GM18909 (cell line): ENCODE measurements at regions not wholly inside any gene's neighbourhood (a gene's known extent, or its start where the extent isn't known, plus 50 kb on each side); places are given as distances from the start of the nearest gene placed in this dataset.
"Not testable (repeated sequence)": the region's sequence is repeated elsewhere in the genome, so short reads cannot be mapped to it uniquely, and the experiment has no call there.

Experiments
- ATAC-seq: cut with Tn5 transposase; IDR thresholded peaks from one replicate; pipeline ENCODE4 v1.9.1; 2021; ENCODE audit warnings: mild to moderate bottlenecking; ENCODE audit not compliant: unreplicated experiment, poor library complexity

DNA sequence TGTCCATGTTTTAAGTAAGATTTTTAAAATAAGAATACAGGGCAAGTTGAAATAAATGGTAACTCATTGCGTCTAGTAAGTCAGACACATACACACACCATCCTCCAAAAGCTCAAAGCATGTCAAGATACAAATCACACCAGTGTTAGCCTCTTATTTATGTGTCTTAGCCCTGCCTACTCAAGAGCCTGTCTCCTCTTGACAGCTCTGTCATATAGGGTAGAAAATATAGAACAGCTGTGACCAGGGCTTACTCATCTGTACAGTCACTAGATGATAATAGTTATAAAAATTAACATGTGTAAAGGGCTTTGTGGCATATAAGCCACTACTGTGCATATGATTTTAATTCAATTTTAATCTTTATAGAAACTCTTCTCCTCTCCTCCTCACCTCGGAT lies 76.6 kb upstream of the NOTCH2NLA start:
- not testable (repeated sequence) for ATAC-seq

DNA sequence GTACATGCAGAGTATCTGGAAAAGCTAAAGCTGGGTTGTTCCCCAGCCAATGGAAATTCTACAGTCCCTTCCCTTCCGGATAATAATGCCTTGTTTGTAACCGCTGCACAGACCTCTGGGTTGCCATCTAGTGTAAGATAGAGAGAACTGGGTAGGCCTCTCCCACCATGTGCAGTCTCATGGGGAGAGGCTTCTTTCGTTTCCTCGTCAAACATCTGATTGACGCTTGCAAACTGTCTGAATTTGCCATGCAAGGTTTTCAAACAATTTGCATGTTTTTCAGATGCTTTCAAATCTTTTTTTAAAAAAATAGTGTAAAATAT lies 69.7 kb upstream of the NOTCH2NLA start:
- peak; percentile 85 for ATAC-seq

DNA sequence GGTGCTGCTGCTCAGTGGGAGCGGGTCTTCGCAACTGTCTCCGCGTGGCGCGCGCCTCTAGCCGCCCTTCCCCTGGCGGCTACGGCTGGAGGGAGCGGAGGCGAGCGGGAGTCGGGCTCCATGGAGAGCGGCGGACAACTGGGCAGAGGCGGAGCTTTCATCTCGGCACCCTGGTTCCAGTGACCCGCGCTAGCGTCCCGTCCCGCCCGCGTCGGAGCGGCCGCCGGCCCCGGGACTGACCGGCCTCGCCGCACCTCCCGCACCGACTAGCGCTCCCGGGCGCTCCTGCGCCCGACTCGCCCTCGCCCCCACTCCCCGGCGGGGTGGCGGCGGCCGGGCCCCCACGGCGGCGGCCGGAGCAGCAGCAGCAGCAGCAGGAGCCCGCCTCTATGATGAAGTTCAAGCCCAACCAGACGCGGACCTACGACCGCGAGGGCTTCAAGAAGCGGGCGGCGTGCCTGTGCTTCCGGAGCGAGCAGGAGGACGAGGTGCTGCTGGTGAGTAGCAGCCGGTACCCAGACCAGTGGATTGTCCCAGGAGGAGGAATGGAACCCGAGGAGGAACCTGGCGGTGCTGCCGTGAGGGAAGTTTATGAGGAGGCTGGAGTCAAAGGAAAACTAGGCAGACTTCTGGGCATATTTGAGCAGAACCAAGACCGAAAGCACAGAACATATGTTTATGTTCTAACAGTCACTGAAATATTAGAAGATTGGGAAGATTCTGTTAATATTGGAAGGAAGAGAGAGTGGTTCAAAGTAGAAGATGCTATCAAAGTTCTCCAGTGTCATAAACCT lies 69.2 kb upstream of the NOTCH2NLA start:
- ATAC-seq = peak; percentile 49

DNA sequence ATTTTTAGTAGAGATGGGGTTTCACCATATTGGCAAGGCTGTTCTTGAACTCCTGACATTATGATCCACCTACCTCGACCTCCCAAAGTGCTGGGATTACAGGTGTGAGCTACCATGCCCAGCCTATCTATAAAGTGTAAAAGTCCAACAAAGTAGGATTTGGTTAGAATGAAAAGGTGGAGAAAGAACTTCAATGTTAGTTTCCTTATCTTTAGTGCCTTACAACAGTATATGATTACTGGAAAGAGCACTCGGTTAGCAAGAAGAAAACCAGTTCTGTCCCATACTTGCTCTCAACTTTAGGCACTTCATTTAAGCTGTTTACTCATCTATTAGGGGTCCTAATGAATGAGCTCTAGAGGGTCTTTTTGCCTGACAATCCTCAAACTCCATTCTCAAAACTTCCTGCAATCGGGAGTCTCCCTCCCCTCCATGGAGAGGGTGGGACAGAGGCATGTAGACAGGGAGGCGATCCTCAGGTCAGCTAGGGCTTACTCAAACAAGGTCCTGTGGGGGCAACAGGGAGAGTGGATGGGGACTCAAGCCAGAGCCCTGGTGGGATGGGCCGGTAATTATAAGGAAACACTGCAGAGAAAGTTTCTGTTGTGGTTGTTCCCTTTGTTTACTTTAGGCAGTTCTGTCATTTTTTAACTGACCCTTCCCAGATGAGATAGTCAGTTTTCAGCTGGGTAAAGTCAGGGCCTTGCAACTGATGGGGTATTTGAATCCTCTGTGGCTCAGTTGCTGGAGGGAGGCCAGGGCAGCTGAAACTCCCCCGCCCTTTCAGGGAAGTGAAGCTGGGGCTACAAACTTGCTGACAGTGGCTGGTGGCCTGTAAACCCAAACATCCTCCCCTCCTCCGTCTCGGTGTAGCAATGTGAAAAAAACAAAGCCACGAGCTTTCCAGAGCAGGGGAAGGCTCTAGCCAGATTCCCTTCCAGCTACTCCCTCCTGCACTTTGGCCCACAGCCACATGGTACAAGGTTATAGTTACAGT lies 64.4 kb upstream of the NOTCH2NLA start:
- not testable (repeated sequence) for ATAC-seq

DNA sequence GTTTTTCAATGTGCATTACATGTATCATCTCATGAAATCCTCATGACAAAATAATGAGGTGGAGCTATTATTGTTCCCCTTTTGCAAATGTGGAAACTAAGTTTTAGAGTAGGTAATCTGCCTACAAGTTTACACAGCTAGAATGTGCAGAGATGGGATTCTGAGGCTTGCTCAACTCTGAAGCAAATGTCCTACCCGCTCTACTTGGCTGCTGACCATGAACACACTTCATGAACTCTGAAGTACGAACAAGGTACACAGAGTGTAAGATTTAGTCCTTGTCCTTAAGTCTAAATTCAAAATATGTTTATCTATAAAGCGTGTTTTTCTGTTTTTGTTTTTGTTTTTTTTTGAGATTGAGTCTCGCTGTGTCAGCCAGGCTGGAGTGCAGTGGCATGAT lies 63.6 kb upstream of the NOTCH2NLA start:
- not testable (repeated sequence) for ATAC-seq

DNA sequence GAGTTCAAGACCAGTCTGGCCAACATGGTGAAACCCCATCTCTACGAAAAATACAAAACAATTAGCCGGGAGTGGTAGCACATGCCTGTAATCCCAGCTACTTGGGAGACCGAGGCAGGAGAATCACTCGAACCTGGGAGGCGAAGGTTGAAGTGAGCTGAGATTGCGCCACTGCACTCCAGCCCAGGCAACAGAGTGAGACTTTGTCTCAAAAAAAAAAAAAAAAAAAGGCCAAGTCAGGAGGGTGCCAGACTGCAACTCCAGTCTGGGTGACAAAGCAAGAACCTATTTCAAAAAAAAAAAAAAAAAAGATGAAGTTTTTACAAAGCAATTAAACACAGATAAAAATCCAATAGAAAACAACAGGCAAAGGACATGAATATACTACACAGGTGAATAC lies 59.1 kb upstream of the NOTCH2NLA start:
- not testable (repeated sequence) for ATAC-seq

DNA sequence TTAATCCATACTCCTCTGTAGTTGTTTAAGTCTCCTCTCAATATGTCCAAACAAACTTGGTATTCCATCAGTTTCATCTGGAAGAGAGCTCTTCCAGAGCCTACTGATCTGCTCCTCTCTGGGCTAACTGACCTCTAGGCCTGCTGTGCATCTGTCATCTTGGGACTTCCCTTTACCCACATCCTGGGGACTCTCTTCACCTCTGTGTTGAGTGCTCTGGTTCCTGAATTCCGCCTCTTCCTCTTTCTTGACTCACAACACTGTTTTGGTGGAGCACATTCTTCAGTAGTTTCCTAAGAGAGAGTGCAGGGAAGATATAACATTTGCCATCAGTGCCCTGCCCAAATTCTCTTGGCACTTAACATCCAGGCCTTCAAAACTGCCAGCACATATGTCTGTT lies 55.9 kb upstream of the NOTCH2NLA start:
- ATAC-seq = peak; percentile 59

DNA sequence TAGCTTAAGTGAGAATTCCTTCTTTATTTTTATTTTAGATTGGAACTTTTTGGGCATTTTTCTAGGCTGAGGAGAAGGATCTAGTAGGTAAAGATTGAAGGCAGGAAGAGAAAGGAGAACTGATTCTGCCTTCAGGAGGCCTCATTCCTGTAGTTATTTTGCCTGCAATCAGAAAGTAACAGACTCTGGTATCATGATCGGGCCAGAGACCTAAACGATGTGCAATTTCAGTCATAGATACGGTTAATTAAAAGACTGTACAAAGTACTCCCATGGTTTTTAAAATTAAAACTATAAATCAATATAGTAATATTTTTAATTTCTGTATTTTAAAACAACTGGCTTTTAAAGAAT lies 54.7 kb upstream of the NOTCH2NLA start:
- ATAC-seq = peak; percentile 39

DNA sequence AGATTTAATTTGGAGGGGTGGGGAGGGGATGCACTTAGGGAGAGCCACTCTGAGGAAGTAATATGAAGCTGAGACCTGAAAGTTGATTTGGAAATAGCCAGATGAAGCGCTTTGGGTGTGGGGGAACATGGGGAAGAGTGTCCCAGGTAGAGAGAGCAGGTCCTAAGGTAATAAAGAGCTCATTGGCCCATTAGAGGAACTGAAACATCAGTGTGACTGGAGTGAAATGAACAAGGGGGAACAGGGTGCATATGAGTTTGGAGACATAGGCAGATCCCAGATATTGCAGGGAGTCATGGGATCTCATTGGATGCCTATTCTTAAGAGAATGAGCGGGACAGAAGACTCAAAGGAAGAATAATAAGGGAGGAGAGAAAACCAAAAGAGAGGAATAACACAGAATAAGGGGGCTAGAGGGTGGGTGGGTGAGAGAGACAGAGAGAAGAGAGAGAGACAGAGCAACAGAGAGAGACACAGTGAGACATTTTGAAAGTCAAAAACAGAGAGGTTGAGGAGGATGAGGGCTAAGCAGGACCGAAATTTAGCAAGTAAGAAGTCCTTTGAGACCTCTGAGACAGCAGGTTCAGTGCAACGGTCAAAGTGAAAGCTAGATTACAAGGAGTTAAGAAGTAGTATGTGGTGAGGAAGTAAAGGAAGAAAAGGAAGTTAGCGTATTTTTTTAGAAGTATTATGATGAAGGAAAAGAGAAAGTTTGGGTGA lies 54.1 kb upstream of the NOTCH2NLA start:
- peak; percentile 79 for ATAC-seq

DNA sequence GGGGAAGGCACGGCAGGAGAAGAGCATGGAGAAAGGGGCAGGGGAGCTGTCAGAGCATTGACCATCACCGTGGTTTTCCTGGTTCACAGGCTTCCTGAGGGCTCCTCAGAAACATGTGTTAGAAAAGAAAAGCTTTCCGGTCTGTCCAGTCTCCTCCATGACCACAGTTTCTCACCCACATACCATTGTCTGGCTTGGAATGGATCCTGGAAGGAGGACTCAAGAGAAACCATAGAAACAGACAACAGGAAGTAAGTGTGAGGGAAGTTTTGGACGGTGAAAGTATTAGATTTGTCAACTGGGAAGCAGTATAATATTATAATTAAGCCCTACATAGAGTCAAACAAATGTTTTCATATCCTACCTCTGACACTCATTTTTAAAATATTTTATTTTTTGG lies 52.7 kb upstream of the NOTCH2NLA start:
- ATAC-seq = not testable (repeated sequence)

DNA sequence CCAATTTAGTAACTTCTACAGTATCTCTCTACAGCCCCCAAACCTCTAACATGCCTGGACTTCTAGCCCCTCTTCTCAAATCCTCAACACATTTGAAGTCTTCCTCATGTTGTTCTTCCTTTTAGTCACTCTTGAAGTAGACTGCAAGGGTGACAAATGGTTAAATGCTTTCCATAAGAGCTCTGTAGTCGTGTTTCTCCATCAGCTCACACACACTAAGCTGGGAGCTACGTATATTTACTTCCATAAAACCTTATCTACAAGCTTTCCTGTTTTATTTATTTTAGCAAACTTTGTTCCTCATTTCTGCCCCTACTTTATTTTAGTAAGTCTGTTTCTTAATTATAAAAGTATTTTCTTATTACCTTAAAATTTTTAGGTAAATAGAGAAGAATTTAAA lies 49.9 kb upstream of the NOTCH2NLA start:
- not testable (repeated sequence) for ATAC-seq
